HG03280 (cell line): ENCODE measurements at regions not wholly inside any gene's neighbourhood (a gene's known extent, or its start where the extent isn't known, plus 50 kb on each side); places are given as distances from the start of the nearest gene placed in this dataset.

ENCODE experiments used
- ATAC-seq: cut with Tn5 transposase; IDR thresholded peaks from one replicate; pipeline ENCODE4 v1.9.1; 2021; ENCODE audit warnings: mild to moderate bottlenecking, moderate library complexity; ENCODE audit not compliant: unreplicated experiment

GRCh38 chr6:114595186-114595585 lies 252.4 kb upstream of the HS3ST5 start:
- no peak for ATAC-seq

GRCh38 chr6:114592506-114592905 lies 249.7 kb upstream of the HS3ST5 start:
- no peak for ATAC-seq

DNA sequence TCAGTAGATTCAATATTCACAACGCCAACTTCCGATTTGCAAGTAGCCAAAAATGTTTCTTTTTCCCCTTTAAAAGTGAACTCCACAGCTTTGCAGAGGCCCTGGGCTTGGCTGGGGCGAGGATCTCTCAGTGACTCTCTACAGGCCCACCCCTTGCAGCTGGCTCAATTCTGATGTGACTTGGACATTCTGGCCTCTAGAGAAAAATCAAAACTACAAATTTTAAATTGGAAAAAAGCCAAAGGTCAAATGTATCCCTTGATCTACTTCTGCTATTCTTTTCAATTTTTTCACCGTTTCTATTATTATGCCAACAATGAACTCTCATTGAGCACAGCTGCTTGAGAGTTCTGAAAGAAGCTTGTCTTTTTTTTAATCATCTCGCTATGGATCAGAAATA lies 245.9 kb upstream of the HS3ST5 start:
- no peak for ATAC-seq

DNA sequence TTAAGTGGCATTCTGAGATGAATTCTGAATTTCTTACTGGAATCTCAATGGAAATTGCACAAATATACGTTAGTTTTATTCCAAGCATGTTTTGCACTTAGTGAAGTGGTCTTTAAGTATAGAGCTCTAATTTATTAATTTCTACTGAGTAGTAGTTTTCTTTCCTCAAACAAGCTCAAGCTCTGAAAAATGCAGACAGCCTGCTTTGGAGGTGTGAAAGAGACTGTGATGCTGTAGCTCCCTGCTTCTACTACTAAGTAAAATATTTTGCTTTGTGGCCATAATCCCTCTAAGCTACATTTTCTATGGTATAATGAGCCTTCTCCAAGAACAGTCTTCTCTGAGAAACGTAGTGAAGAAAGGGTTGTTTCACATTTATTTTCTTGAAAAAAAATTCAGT lies 243.5 kb upstream of the HS3ST5 start:
- no peak for ATAC-seq

DNA sequence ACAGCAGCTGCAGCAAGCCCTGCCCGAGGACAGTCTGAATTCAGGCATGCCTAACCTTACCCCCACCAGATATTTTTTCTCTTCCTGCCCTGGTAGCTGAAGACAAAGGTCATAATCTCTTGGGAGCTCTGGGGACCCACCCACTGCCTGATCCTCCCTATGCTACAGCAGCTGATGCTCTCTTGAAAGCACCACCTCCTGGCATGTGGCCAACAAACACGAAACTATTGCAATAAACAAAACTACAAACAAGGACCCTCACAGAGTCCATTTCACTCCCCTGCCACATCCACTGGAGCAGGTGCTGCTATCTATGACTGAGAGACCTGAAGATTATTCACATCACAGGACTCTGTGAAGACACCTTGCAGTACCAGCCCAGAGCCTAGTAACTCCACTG lies 238.5 kb upstream of the HS3ST5 start:
- no peak for ATAC-seq

GRCh38 chr6:114580882-114581281 lies 238.1 kb upstream of the HS3ST5 start:
- no peak for ATAC-seq

DNA sequence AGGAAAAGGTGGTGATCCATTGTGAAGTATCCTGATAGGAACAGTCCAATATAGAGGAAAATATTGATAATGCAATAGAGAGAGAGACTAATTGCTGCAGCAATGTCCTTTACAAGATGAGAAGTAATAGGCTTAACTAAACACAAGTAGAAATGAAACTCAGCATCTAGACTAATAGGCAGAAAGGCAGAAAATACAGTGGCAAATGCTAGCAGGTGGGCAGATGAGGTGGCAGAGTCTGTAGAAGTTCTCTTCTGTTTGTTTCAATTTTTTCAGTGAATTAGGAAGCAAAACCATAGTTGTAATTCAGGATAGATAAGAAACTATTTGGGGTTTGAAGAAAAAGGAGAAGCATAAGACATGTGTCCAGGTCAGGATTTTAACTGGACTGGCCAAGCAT lies 236.7 kb upstream of the HS3ST5 start:
- no peak for ATAC-seq

- no peak for ATAC-seq
Observed at GRCh38 chr6:114577109-114577508, 234.3 kb upstream of the HS3ST5 start.

DNA sequence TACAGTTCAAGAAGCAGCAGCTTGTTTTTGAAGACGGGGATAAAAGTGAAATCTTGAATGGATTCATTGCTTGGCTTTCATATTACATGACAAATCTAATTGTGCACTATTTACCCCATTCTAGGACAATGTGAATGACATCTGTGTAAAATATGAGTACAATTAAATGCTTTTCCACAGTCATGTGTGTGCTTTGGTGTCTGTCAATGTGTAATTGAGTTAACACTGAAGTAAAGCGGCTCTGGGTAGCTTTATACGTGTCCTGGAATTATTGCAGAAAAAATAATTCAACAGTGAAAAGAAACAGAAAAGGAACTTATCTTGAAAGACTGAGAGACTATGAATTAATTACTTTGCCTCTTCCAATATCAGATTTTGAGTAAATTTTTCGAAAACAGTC lies 233.5 kb upstream of the HS3ST5 start:
- ATAC-seq: no peak

DNA sequence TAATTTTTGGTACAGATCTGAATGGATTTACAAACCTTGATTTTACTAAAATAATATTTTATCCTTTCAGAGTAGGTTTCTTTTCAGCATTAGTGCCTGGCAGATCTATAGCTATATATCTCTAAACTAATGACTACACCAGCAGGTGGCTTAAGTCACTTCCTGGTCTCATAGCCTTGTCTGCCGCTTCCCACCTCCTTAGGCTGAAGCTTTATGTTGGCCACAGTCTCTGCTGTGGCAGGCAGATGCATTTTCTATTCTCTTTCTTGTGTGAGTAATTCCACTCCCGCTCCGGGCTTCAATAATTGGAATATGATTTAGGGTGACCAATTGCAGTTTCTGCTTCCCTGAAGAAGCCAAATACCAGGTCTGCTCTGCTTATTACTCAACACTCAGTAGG lies 226.8 kb upstream of the HS3ST5 start:
- no peak for ATAC-seq

- no peak for ATAC-seq
Observed at GRCh38 chr6:114564302-114564933, 221.6 kb upstream of the HS3ST5 start.

DNA sequence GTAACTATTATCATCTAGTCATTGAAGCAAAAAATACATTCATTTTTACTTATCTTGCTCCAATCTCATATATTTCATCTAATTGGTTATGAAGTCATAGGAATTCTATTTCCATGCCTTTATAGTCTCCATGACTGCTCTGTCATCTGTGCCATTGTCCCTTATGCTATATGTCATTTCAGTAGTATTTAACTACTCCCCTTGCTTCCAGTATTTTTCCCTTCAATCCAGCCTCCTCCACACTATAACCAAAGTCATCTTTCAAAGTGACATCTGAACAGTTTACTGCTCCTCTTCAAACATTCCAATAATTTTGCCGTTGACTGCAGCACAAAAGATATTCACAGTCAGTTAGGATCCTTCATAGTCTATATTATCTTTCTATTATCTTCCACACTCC lies 216.6 kb upstream of the HS3ST5 start:
- no peak for ATAC-seq

GRCh38 chr6:114558153-114558552 lies 215.3 kb upstream of the HS3ST5 start:
- ATAC-seq: no peak

GRCh38 chr6:114556846-114557488 lies 214.1 kb upstream of the HS3ST5 start:
- no peak for ATAC-seq

- no peak for ATAC-seq
Observed at GRCh38 chr6:114550316-114550715, 207.5 kb upstream of the HS3ST5 start.

DNA sequence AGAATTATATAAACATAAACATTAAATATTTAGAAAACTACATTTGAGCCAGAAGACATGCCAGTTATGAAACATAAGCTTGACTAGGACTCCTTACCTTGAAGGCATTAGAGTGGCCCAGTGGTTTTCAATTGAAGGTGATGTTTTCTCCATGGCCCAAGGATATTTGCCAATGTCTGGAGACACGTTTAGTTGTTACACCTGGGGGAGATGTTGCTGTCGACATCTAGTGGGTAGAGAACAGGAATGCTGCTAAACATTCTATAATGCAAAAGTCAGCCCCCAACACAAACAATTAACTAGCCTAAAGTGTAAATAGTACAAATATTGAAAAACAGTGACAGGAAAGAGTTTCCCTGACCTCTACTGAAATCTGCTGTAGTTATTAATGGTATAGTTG lies 200.9 kb upstream of the HS3ST5 start:
- no peak for ATAC-seq

- no peak for ATAC-seq
Observed at GRCh38 chr6:114541794-114542193, 199.0 kb upstream of the HS3ST5 start.

GRCh38 chr6:114537977-114538376 lies 195.2 kb upstream of the HS3ST5 start:
- ATAC-seq: no peak

DNA sequence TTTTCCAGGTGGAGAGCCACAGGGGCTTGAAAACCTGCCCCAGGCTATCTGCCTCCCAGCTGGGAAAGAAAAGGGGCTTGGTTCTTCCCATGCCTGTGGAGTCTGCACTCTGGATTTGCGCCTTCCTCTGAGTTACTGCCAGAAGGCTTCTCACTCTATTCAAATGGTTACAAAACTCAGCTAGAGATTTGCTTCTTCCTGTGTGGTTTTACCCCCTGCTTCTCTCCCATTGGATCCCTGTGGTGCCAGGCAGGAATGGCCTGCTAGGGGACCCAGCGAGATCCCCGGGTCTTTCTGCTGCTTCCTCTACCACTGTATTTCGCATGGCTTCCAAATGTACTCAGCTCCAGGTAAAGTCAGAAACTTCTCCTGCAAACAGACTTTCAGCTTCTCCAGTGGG lies 192.0 kb upstream of the HS3ST5 start:
- ATAC-seq: no peak

GRCh38 chr6:114524081-114524480 lies 181.3 kb upstream of the HS3ST5 start:
- ATAC-seq: no peak

GRCh38 chr6:114523508-114523907 lies 180.7 kb upstream of the HS3ST5 start:
- no peak for ATAC-seq

GRCh38 chr6:114521926-114522325 lies 179.1 kb upstream of the HS3ST5 start:
- ATAC-seq: no peak

DNA sequence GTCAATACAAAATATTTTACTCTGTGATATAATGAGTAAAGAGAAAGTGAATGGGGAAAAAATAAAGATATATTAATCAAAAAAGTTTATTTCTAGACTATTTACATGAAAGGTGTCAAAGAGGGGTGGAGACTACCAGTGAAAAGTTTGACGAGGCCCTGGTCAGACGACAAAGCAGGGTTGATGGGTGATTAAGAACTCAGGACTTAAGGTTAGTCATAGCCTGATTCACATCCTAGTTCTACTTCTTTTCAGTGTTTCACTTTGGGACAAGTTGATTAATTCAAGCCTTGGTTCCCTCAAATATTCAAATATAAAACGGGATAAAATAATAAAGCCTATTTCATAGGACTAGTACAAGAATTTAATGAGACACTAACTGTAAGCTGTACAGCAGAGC lies 178.2 kb upstream of the HS3ST5 start:
- ATAC-seq: no peak
